SH-SY5Y (cell line): ENCODE measurements at regions not wholly inside any gene's neighbourhood (a gene's known extent, or its start where the extent isn't known, plus 50 kb on each side); places are given as distances from the start of the nearest gene placed in this dataset.

Source experiments
- GATA2 ChIP-seq: IDR thresholded peaks from 2 replicates; pipeline ENCODE4 v1.6.1; 2011; ENCODE audit warnings: mild to moderate bottlenecking, low read depth, low read length
- GATA3 ChIP-seq: IDR thresholded peaks from 2 replicates; pipeline ENCODE4 v1.6.1; 2011; ENCODE audit warnings: low read depth, mild to moderate bottlenecking, low read length, moderate library complexity

- TF ChIP-seq GATA3, result no peak
- TF ChIP-seq GATA2, result no peak
Observed at GRCh38 chr3:76198086-76198485, 412.7 kb upstream of the ZNF717 start.

GRCh38 chr3:76199382-76199781 lies 414.0 kb upstream of the ZNF717 start:
- TF ChIP-seq GATA3 (no peak), GATA2 (no peak)

GRCh38 chr3:76203578-76203977 lies 418.2 kb upstream of the ZNF717 start:
- TF ChIP-seq GATA3, result no peak
- no peak for TF ChIP-seq GATA2

GRCh38 chr3:76206346-76206745 lies 421.0 kb upstream of the ZNF717 start:
- TF ChIP-seq GATA2 (no peak), GATA3 (no peak)

- TF ChIP-seq GATA2 (no peak), GATA3 (no peak)
Observed at GRCh38 chr3:76212679-76213078, 427.3 kb upstream of the ZNF717 start.

GRCh38 chr3:76222201-76222600 lies 436.9 kb upstream of the ZNF717 start:
- TF ChIP-seq GATA3 (no peak), GATA2 (no peak)

- TF ChIP-seq GATA3, result no peak
- TF ChIP-seq GATA2, result no peak
Observed at GRCh38 chr3:76231258-76231657, 445.9 kb upstream of the ZNF717 start.

- peak; percentile 44; the same call in 1 of the 2 replicates for TF ChIP-seq GATA2
- TF ChIP-seq GATA3, result no peak
Observed at GRCh38 chr3:76242886-76243753, 457.8 kb upstream of the ZNF717 start.

GRCh38 chr3:76245073-76245472 lies 459.7 kb upstream of the ZNF717 start:
- TF ChIP-seq GATA2 (no peak), GATA3 (no peak)

GRCh38 chr3:76245622-76246021 lies 460.3 kb upstream of the ZNF717 start:
- TF ChIP-seq GATA2, result no peak
- no peak for TF ChIP-seq GATA3

GRCh38 chr3:76264496-76264895 lies 479.1 kb upstream of the ZNF717 start:
- TF ChIP-seq GATA2 (no peak), GATA3 (no peak)

- TF ChIP-seq GATA3 (no peak), GATA2 (no peak)
Observed at GRCh38 chr3:76264911-76265310, 479.6 kb upstream of the ZNF717 start.

- TF ChIP-seq GATA2 (no peak), GATA3 (no peak)
Observed at GRCh38 chr3:76266511-76266910, 481.2 kb upstream of the ZNF717 start.

- TF ChIP-seq GATA3, result no peak
- no peak for TF ChIP-seq GATA2
Observed at GRCh38 chr3:76267851-76268380, 482.6 kb upstream of the ZNF717 start.

GRCh38 chr3:76293856-76294255 lies 508.5 kb upstream of the ZNF717 start:
- no peak for TF ChIP-seq GATA3
- no peak for TF ChIP-seq GATA2

GRCh38 chr3:76300746-76301145 lies 515.4 kb upstream of the ZNF717 start:
- no peak for TF ChIP-seq GATA3
